GM18511 (cell line): ENCODE measurements at regions not wholly inside any gene's neighbourhood (a gene's known extent, or its start where the extent isn't known, plus 50 kb on each side); places are given as distances from the start of the nearest gene placed in this dataset.

ENCODE experiments used
- ATAC-seq: cut with Tn5 transposase; IDR thresholded peaks from one replicate; pipeline ENCODE4 v1.9.1; 2021; ENCODE audit warnings: mild to moderate bottlenecking, moderate library complexity; ENCODE audit not compliant: unreplicated experiment

DNA sequence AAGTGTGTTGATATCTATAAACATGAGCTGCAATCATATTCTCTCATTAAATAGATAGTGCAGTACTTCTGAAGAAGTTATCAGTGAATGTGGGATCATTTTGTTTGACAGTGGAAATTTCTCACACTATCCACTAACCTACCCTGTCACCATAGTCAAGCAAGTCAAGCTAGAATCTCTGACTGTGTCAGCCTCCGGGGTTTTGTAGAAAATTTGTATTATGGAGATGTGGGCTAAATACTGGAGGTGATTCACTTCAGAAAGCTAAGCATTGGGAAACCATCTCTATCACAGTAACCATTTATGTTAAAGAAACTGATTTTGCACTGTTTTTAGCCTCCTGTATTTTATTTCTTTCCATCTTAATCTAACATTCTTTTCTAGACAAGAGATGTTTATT lies 126.6 kb upstream of the CREB1 start:
- no peak for ATAC-seq

- no peak for ATAC-seq
These were observed 125.8 kb upstream of the CREB1 start for GRCh38 chr2:207403950-207404349.

DNA sequence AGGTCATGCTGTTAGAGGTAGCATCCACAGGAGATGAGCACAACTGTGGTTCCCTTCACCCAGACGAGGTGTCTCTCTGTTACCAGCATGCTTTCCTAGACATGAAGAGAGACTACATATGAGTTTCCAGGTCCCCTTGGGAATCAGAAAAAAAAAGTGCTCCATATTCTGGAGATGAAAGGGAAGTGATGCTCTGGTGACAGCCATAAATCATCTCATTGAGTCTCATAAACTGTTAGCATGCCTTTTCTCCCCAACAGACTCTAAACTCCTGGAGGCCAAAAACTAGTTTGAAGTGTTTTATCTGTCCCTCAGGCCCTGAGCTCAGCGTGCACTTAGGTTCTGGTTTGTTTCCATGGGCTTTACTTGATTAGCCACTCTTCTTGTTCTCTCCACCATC lies 124.6 kb upstream of the CREB1 start:
- no peak for ATAC-seq

- peak; percentile 83 for ATAC-seq
These were observed 121.5 kb upstream of the CREB1 start for GRCh38 chr2:207408086-207408794.

GRCh38 chr2:207409517-207409916 lies 120.2 kb upstream of the CREB1 start:
- ATAC-seq: no peak

DNA sequence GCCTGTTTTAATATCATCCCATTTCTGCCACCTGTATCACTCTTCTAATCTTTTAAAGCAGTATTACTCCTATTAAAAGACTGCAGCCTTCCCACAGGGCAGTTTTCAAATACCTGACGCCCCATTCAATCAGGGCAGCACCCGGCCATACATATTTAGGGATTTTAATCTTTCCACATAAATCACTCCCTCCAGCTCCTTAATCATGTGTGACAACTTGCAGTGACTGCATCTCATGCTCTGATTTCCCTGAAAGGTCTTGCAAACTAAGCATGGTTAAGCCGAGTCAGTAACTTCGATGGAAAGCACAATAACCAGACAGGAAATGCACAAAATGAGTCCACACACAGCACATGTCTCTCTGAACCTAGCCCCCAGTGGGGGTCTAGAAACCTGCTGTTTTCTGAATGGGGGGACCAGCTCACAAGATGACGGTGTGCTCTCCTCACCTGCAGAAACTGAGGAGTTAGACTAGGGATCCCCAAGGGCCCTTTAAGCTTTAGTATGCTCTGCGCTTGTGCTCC lies 116.9 kb upstream of the CREB1 start:
- no peak for ATAC-seq

GRCh38 chr2:207413376-207413907 lies 116.3 kb upstream of the CREB1 start:
- no peak for ATAC-seq

DNA sequence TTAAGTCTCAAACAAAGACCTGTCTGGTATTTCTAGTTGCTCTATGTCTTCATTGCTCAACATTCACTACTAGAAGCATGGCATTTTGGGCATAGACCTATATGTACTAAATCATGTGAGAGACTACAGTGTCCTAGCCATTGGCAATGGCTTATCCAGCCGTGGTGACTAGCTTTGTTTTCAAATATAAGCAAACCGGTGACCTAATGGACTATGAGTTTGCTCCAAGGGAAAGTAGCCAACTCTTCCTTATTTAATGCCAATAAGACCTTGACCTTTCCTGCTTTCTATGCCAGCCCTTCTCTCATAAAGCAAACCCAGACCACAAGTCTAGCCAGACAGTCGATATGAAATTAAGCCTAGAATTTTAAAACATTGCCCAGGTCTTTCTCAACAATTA lies 113.7 kb upstream of the CREB1 start:
- ATAC-seq: no peak

GRCh38 chr2:207416900-207417299 lies 112.9 kb upstream of the CREB1 start:
- no peak for ATAC-seq

- no peak for ATAC-seq
These were observed 112.5 kb upstream of the CREB1 start for GRCh38 chr2:207417301-207417718.

GRCh38 chr2:207418419-207418818 lies 111.3 kb upstream of the CREB1 start:
- ATAC-seq: no peak

GRCh38 chr2:207419331-207419730 lies 110.4 kb upstream of the CREB1 start:
- ATAC-seq: no peak

DNA sequence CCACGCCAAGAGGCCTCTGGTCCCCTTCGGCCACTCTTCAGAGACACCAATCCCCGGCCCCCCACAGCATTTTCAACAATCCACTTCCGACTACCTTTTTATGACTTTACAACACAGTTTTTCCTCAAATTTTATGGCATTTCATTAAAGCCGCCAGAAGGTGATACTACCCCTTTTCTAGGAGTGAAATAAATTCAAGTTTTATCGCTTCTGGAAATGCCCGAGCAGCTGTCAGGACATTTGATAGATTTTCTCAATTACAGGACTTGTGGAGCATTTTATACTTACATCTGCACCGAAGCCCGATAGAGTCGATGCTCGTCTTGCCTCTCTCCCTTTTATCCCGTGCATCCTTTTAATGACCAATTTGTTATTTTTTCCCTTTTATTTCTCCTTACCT lies 108.1 kb upstream of the CREB1 start:
- no peak for ATAC-seq

GRCh38 chr2:207422380-207422779 lies 107.4 kb upstream of the CREB1 start:
- no peak for ATAC-seq

GRCh38 chr2:207423886-207424285 lies 105.9 kb upstream of the CREB1 start:
- ATAC-seq: peak; percentile 97

GRCh38 chr2:207427986-207428385 lies 101.8 kb upstream of the CREB1 start:
- no peak for ATAC-seq

- ATAC-seq: no peak
These were observed 101.2 kb upstream of the CREB1 start for GRCh38 chr2:207428573-207428972.

DNA sequence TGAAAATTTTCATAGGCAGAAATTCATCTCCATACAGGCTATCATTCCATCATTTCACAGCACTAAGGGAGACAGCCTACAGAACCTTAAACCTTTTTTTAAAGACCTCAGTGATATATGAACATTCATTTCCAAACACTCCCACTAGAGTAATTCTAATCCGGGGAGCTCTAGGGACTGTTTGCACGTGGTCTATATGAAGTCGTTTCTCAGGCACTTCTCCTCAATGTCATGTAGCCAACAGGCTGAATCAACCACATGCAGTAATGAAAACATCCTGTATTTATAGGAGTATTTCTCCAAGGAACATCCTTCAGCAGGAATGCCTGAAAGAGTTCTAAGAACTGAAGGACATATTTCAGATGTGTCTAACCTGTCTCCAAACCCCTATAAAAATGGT lies 97.3 kb upstream of the CREB1 start:
- ATAC-seq: no peak

- ATAC-seq: no peak
These were observed 95.5 kb upstream of the CREB1 start for GRCh38 chr2:207434306-207434705.

DNA sequence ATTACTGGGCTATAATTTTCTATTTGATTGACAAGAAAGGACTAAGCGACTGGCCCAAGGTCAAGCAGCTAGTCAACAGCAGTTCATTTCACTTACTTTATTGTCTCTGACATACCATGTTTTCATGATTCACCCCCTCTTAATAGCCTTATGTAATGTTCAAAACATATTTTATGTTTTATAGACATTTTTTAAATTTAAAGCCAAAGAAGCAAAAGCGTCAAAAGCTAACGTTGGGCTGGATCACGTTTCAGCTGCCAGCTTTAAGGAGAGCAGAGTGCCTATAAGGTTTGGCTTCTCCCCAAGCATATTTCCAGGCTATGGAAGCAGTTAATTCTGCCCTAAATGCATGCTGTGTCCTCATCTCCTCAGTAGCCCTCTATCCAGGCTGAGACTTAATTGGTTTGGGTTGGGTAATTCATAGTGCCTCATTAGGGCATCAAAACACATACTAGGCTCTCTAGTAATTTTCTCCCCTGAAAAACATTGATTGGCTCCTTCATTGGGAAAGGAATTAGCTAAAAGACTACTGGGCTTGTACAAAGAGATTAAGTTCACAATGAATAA lies 94.8 kb upstream of the CREB1 start:
- no peak for ATAC-seq

DNA sequence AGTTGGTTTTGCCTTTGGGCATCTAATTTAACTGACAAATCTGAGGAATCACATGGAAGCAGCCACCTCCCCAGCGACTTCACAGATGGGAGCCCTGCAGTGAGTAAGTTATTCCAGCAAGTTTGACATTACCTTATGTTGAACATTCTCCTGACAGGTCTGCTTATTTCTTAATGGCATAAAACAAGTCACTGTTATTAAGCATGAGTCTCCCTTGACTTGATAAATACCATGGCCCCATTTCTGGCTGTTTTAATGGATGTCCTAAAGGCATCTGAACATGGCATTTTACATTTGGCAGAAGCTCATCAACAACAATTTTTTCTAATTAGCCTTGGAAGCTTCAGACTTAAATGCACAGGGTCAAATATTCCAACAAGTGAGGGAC lies 92.6 kb upstream of the CREB1 start:
- no peak for ATAC-seq

DNA sequence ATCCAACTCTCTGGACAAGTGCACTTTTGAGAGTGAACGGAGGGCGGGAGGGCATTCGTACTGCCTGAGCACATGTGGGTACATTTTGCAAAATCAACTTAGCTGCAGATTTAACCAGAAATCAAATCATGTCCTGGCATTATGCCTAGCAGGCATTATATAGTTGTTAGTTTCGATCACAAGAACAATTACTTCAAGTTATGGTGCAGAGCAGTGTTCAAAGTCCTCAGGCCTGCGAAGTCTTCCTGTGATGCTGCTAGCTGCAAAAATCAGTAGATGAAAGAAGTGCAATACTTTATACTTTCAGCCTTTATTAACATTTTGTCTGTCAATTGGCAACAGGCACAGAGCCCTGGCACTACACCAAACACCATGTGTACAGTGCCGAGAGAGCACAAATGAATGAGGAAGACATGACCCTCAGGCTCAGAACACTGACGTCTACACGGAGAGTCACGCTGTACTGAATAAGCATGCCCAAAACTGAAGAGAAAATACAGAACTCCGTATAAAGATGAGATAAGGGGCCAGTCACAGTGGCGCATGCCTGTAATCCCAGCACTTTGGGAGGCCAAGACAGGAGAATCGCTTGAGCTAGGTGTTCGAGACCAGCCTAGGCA lies 92.1 kb upstream of the CREB1 start:
- no peak for ATAC-seq
